ENCODE measurements at regions not wholly inside any gene's neighbourhood (a gene's known extent, or its start where the extent isn't known, plus 50 kb on each side); places are given as distances from the start of the nearest gene placed in this dataset.

DNA sequence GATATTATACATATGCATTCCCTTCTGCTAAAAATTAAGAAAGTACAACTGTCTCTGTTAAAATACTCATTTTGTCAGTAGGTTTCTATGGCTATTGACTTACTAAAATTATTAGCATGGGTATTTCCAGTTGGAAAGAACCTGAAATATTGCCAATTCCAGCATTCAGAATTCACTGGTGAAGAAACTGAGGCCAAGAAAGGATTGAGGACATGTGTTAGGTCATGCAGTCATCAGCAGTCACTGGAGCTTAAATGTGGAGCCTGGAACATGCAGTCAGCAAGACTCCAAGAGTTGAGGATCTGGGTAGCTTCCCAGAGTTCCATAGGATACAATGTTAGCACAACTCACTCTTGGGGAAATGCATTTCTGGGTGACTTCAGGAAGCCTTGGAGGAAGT lies 1335.6 kb downstream of the AACS start:
- no peak for DNase-seq (ENCODE audit: low read depth in 1 of 2, low spot score in 1 of 2)
- TF ChIP-seq, protein P1, sequence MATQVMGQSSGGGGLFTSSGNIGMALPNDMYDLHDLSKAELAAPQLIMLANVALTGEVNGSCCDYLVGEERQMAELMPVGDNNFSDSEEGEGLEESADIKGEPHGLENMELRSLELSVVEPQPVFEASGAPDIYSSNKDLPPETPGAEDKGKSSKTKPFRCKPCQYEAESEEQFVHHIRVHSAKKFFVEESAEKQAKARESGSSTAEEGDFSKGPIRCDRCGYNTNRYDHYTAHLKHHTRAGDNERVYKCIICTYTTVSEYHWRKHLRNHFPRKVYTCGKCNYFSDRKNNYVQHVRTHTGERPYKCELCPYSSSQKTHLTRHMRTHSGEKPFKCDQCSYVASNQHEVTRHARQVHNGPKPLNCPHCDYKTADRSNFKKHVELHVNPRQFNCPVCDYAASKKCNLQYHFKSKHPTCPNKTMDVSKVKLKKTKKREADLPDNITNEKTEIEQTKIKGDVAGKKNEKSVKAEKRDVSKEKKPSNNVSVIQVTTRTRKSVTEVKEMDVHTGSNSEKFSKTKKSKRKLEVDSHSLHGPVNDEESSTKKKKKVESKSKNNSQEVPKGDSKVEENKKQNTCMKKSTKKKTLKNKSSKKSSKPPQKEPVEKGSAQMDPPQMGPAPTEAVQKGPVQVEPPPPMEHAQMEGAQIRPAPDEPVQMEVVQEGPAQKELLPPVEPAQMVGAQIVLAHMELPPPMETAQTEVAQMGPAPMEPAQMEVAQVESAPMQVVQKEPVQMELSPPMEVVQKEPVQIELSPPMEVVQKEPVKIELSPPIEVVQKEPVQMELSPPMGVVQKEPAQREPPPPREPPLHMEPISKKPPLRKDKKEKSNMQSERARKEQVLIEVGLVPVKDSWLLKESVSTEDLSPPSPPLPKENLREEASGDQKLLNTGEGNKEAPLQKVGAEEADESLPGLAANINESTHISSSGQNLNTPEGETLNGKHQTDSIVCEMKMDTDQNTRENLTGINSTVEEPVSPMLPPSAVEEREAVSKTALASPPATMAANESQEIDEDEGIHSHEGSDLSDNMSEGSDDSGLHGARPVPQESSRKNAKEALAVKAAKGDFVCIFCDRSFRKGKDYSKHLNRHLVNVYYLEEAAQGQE (IDR thresholded peaks at IDR 0.05; ENCODE audit: insufficient replicate concordance, low read depth), result no peak
- no peak for TF ChIP-seq POLR2AphosphoS5 (IDR thresholded peaks at IDR 0.05; ENCODE audit: low read depth)
- no peak for TF ChIP-seq SPI1 (IDR thresholded peaks at IDR 0.05; ENCODE audit: borderline replicate concordance, low read depth)
- no peak for TF ChIP-seq GABPA (IDR thresholded peaks at IDR 0.05; ENCODE audit: low read depth)
- TF ChIP-seq, protein P2, sequence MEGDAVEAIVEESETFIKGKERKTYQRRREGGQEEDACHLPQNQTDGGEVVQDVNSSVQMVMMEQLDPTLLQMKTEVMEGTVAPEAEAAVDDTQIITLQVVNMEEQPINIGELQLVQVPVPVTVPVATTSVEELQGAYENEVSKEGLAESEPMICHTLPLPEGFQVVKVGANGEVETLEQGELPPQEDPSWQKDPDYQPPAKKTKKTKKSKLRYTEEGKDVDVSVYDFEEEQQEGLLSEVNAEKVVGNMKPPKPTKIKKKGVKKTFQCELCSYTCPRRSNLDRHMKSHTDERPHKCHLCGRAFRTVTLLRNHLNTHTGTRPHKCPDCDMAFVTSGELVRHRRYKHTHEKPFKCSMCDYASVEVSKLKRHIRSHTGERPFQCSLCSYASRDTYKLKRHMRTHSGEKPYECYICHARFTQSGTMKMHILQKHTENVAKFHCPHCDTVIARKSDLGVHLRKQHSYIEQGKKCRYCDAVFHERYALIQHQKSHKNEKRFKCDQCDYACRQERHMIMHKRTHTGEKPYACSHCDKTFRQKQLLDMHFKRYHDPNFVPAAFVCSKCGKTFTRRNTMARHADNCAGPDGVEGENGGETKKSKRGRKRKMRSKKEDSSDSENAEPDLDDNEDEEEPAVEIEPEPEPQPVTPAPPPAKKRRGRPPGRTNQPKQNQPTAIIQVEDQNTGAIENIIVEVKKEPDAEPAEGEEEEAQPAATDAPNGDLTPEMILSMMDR (IDR thresholded peaks at IDR 0.05; ENCODE audit: insufficient read depth, low read length), result no peak
- H3K27me3 ChIP-seq (ENCODE audit: insufficient read depth, poor library complexity, severe bottlenecking), result no peaks in the 10 kb centered on the region
- H3K27ac ChIP-seq (replicated peaks), result no peak overlapping the region
- no peak overlapping the region for H3K4me3 ChIP-seq (replicated peaks; ENCODE audit: insufficient read depth, low read length)

DNA sequence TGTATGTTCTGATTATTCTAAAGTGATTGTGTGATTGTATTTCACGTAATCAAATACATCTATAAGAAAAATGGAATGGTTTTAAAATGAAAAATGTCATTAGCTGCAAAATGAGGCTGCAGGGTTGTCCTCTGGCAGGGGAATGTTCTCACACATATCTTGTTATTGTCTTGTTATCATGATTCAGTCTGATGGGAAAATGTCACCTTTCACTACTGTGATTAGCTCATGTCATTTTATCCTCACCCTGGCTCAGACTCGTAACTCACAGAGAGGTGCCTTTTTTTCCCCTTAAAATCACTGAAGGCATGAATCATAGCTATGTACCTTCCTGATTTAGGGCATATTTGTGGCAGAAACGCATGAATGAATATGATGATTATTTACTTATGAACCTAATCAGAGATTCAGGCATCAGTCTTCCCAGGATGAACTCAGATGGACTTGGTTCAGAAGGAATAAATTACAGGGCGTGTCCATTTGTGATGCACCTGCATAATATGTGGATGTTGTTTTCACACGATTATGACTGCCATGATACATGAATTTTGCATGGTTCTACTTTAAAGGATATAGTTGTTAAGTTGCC lies 1339.2 kb downstream of the AACS start:
- no peaks in the 10 kb centered on the region for H3K27me3 ChIP-seq (ENCODE audit: insufficient read depth, poor library complexity, severe bottlenecking)
- TF ChIP-seq SPI1 (IDR thresholded peaks at IDR 0.05; ENCODE audit: borderline replicate concordance, low read depth) (no peak), GABPA (IDR thresholded peaks at IDR 0.05; ENCODE audit: low read depth) (no peak), POLR2AphosphoS5 (IDR thresholded peaks at IDR 0.05; ENCODE audit: low read depth) (no peak)
- TF ChIP-seq, protein P1 (IDR thresholded peaks at IDR 0.05; ENCODE audit: insufficient replicate concordance, low read depth), result no peak
- TF ChIP-seq, protein P2 (IDR thresholded peaks at IDR 0.05; ENCODE audit: insufficient read depth, low read length), result no peak
- DNase-seq (ENCODE audit: low read depth in 1 of 2, low spot score in 1 of 2), result no peak
- no peak overlapping the region for H3K4me3 ChIP-seq (replicated peaks; ENCODE audit: insufficient read depth, low read length)
- no peak overlapping the region for H3K27ac ChIP-seq (replicated peaks)

- Histone ChIP-seq H3K27me3 (ENCODE audit: insufficient read depth, poor library complexity, severe bottlenecking) (no peaks in the 10 kb centered on the region), H3K27ac (replicated peaks) (no peak overlapping the region), H3K4me3 (replicated peaks; ENCODE audit: insufficient read depth, low read length) (no peak overlapping the region)
- TF ChIP-seq, protein P2 (IDR thresholded peaks at IDR 0.05; ENCODE audit: insufficient read depth, low read length), result no peak
- no peak for TF ChIP-seq GABPA (IDR thresholded peaks at IDR 0.05; ENCODE audit: low read depth)
- TF ChIP-seq, protein P1 (IDR thresholded peaks at IDR 0.05; ENCODE audit: insufficient replicate concordance, low read depth), result no peak
- no peak for TF ChIP-seq SPI1 (IDR thresholded peaks at IDR 0.05; ENCODE audit: borderline replicate concordance, low read depth)
- TF ChIP-seq POLR2AphosphoS5 (IDR thresholded peaks at IDR 0.05; ENCODE audit: low read depth), result no peak
- DNase-seq (ENCODE audit: low read depth in 1 of 2, low spot score in 1 of 2), result no peak
Observed at GRCh38 chr12:126418400-126418799, 1353.2 kb downstream of the AACS start.

All from HL-60 (cell line).